Prostate gland (tissue), 2 donors: ENCODE measurements at regions not wholly inside any gene's neighbourhood (a gene's known extent, or its start where the extent isn't known, plus 50 kb on each side); places are given as distances from the start of the nearest gene placed in this dataset.

ENCODE experiments used
- CTCF ChIP-seq, 4 experiments: fragments of 200-600 bp in 2 of 4; fragments of 450-650 bp in 2 of 4; sonication (generic) in 2 of 4; IDR thresholded peaks; 1 replicate in 3 of 4; 2 replicates in 1 of 4; pipeline ENCODE4 v1.5.1; 2016 to 2019; ENCODE audit warnings: antibody characterized with exemption in 4 of 4, mild to moderate bottlenecking in 2 of 4, moderate library complexity in 2 of 4
- POLR2A ChIP-seq: fragments of 450-650 bp; IDR thresholded peaks from one replicate; pipeline ENCODE4 v1.6.1; 2016; ENCODE audit warnings: antibody characterized with exemption, mild to moderate bottlenecking
- POLR2AphosphoS5 ChIP-seq: sonication (generic); formaldehyde crosslinking; IDR thresholded peaks from one replicate; pipeline ENCODE4 v1.6.1; 2017; ENCODE audit warnings: antibody characterized with exemption

DNA sequence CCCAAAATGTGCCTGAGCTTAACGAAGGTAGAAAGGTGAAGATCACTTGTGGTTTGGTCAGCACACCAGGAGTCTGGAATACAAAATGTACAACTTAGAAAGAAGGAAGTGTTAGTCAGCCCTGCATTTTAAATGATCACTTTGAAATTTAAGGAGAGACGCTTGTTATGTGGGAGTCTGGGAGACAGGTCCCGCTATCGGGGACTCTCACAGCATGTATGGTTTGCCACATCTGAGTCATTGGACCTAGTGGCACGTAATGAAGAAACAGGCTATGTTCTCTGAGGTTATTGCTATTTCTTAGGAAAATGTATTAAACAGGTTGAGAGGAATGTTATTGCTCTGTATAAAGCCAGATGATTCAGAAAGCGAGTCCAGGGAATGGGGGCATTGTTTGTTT lies 2362.5 kb upstream of the WWC1 start:
- TF ChIP-seq CTCF (IDR thresholded peaks at IDR 0.05): no peak
- no peak for TF ChIP-seq POLR2A
- no peak for TF ChIP-seq POLR2AphosphoS5
